ENCODE measurements at regions not wholly inside any gene's neighbourhood (a gene's known extent, or its start where the extent isn't known, plus 50 kb on each side); places are given as distances from the start of the nearest gene placed in this dataset.
"Not testable (repeated sequence)": the region's sequence is repeated elsewhere in the genome, so short reads cannot be mapped to it uniquely, and the experiment has no call there.

DNA sequence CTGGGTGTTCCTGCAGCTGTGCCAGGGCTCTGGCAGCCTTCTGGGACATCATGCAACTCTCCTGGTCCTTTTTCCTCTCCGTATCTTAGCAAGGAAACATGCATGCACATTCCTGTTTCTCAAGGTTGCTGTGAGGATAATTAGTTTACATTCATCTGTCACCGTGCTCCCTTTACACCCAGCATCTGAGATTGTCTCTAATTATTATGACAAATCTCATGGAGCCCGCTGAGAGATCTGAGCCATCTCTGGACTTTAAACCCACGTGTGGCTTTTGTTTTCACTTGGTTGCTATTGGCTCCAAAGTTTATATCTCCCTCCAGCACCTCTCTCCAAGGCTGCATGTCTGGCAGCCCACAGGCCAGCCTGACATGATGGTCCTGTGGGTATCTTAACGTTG, 167.6 kb downstream of the UNC5CL start:
- intact Hi-C loops (cut with micrococcal nuclease): no loop called here
- no peak overlapping the region for H3K4me3 ChIP-seq
- DNase-seq: no peak
- H3K4me1 ChIP-seq: no peaks in the 10 kb centered on the region
- H3K27me3 ChIP-seq (ENCODE audit: low read depth): no peaks in the 10 kb centered on the region
- H3K9me3 ChIP-seq (replicated peaks): no peaks in the 10 kb centered on the region
- H3K27ac ChIP-seq (replicated peaks): no peak overlapping the region
- TF ChIP-seq, protein P1, sequence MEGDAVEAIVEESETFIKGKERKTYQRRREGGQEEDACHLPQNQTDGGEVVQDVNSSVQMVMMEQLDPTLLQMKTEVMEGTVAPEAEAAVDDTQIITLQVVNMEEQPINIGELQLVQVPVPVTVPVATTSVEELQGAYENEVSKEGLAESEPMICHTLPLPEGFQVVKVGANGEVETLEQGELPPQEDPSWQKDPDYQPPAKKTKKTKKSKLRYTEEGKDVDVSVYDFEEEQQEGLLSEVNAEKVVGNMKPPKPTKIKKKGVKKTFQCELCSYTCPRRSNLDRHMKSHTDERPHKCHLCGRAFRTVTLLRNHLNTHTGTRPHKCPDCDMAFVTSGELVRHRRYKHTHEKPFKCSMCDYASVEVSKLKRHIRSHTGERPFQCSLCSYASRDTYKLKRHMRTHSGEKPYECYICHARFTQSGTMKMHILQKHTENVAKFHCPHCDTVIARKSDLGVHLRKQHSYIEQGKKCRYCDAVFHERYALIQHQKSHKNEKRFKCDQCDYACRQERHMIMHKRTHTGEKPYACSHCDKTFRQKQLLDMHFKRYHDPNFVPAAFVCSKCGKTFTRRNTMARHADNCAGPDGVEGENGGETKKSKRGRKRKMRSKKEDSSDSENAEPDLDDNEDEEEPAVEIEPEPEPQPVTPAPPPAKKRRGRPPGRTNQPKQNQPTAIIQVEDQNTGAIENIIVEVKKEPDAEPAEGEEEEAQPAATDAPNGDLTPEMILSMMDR (IDR thresholded peaks at IDR 0.05; ENCODE audit: borderline replicate concordance): no peak
- no peaks in the 10 kb centered on the region for H3K36me3 ChIP-seq

DNA sequence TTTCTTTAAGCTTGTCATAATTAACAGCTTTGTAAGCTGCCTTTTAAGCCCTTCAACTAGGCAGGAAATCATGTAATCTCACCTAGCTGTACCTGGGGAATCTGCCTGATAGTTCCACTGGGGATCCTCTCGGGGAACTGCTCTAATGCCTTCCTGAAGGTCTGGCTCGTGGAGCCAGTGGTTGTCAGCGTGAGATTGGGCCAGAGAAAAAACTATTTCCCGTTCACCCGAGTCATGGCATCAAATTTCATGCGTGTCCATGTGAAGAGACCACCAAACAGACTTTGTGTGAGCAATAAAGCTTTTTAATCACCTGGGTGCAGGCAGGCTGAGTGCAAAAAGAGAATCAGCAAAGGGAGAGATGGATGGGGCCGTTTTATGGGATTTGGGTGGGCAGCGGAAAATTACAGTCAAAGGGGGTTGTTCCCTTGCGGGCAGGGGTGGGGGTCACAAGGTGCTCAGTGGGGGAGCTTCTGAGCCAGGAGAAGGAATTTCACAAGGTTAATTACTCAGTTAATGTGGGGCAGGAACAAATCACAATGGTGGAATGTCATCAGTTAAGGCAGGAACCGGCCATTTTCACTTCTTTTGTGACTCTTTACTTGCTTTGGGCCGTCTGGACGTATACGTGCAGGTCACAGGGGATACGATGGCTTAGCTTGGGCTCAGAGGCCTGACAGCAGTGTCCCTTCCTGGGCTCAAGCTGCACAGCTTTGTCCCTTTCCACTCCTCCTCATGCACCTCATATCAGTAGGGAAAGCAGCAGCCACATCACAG, 170.7 kb downstream of the UNC5CL start:
- H3K4me3 ChIP-seq; H3K27me3 ChIP-seq (ENCODE audit: low read depth); DNase-seq; H3K4me1 ChIP-seq; intact Hi-C loops (cut with micrococcal nuclease); H3K36me3 ChIP-seq; H3K27ac ChIP-seq (replicated peaks); H3K9me3 ChIP-seq (replicated peaks): not testable (repeated sequence)

DNA sequence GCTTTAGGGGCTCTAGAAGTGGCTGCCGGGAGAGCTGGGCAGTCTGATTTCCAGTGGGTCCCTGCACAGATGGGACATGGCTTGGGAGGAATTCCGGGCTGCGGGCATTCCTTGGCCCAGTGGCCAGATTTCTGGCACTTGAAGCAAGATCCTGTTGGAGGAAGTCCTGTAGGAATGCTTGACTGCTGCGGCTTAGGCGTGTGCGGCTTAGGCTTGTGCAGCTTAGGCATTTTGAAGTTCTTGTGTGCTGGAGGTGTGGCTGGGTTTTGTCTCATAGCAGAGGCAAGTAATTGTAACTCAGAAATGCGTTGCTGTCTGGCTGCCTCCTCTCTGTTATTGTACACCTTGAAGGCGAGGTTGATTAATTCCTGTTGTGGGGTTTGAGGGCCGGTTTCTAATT, 171.5 kb downstream of the UNC5CL start:
- intact Hi-C loops (cut with micrococcal nuclease); H3K4me3 ChIP-seq; H3K27me3 ChIP-seq (ENCODE audit: low read depth); H3K27ac ChIP-seq (replicated peaks); DNase-seq; H3K36me3 ChIP-seq; H3K4me1 ChIP-seq; H3K9me3 ChIP-seq (replicated peaks): not testable (repeated sequence)

DNA sequence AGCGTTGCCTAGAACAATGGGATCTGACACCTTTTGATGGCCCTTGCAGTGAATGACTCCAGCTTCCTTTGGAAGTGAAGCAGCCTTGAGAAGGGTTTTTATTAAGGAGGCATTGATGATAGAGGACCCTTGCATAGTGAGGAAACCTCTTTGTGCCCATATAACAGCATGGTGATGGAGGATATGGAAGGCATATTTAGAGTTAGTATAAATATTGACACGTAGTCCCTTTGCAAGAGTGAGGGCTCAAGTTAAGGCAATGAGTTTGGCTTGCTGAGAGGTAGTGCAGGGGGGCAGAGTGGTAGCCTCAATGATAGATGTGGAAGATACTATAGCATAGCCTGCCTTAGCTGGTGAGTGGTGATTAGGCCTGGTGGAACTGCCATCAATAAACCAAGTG, 173.8 kb downstream of the UNC5CL start:
- H3K4me1 ChIP-seq; H3K4me3 ChIP-seq; H3K27ac ChIP-seq (replicated peaks); intact Hi-C loops (cut with micrococcal nuclease); H3K36me3 ChIP-seq; H3K27me3 ChIP-seq (ENCODE audit: low read depth); H3K9me3 ChIP-seq (replicated peaks); DNase-seq: not testable (repeated sequence)

DNA sequence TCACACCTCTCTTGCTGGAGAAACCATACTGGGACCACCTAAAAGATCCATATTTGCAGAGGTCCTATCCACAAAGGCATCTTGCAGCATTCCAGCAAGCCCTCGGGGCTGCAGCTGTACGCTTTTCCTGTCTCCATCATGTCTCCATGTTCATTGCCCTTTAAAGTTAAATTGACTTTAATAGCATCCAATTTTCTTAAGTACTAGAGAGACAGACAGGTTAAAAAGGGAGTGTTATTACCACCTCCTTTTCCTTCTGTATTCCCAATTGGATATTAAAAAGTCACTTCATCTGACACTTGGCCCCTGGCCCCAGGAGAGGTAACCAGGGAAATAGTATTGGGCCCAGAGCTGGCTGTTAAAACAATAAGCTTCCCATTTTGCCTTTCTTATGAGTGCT, 178.6 kb downstream of the UNC5CL start:
- TF ChIP-seq, protein P1 (IDR thresholded peaks at IDR 0.05; ENCODE audit: borderline replicate concordance): no peak
- Histone ChIP-seq H3K27ac (replicated peaks) (no peak overlapping the region), H3K4me3 (no peak overlapping the region), H3K27me3 (ENCODE audit: low read depth) (no peaks in the 10 kb centered on the region), H3K9me3 (replicated peaks) (no peaks in the 10 kb centered on the region), H3K36me3 (no peaks in the 10 kb centered on the region), H3K4me1 (no peaks in the 10 kb centered on the region)
- intact Hi-C loops (cut with micrococcal nuclease): no loop called here
- DNase-seq: no peak

DNA sequence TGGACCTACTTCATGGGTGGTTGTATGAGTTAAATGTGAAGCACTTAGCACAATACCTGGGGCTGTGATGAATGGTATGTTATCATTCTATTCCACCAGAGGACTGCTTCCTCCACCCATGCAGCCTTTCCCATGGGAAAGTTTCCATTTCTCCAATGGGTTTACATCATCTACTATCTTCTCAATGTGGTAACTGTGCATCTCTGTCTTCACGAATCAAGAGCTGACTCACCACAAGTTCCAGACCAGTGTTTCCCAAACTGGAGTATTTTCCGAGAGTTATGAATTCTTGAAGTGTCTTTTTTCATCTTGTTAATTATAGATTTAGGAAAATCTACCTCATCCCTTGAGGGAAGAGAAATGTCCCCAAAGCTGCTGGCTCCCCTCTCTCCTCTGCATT, 182.8 kb downstream of the UNC5CL start:
- H3K27me3 ChIP-seq (ENCODE audit: low read depth): peaks cover 19% of the 10 kb centered on the region
- no peak overlapping the region for H3K4me3 ChIP-seq
- H3K9me3 ChIP-seq (replicated peaks): no peaks in the 10 kb centered on the region
- H3K36me3 ChIP-seq: no peaks in the 10 kb centered on the region
- H3K27ac ChIP-seq (replicated peaks): no peak overlapping the region
- intact Hi-C loops (cut with micrococcal nuclease): no loop called here
- no peaks in the 10 kb centered on the region for H3K4me1 ChIP-seq
- no peak for DNase-seq
- TF ChIP-seq, protein P1 (IDR thresholded peaks at IDR 0.05; ENCODE audit: borderline replicate concordance): no peak

DNA sequence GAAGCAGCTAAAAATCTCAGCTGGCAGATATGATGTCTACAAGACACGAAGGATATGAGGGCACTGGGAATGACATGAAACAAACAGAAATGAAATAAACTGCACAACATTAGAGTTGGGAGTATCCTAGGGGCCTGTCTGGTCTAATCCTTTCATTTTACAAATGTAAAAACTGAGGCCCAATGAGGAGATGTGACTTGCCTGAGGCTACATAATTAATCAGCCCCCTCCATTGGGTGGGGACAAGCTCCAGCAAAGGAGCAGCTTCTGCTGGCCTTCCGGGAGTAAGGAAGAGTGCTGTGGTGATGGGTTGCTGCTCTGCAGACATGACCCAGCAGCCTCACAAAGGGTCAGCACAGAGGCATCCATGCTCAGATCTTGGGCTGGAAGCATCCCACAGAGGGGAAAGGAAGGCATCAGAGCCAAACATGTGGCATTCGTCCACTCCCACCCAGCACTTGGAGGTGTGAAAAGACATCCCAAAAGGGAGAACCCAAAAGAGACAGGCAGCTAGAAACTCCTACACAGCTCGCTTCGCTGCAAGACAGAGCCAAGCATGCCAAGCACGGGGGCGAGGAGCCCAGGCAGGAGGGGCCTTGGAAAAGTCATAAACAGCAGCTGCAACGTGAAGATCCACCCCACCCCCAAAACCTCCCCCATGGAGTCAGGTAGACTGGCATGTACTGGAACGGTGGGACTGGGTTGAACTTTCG, 183.7 kb downstream of the UNC5CL start:
- TF ChIP-seq, protein P1 (IDR thresholded peaks at IDR 0.05; ENCODE audit: borderline replicate concordance): no peak
- Histone ChIP-seq H3K27me3 (ENCODE audit: low read depth) (peaks cover 23% of the 10 kb centered on the region), H3K36me3 (no peaks in the 10 kb centered on the region), H3K4me3 (no peak overlapping the region), H3K4me1 (no peaks in the 10 kb centered on the region), H3K9me3 (replicated peaks) (no peaks in the 10 kb centered on the region), H3K27ac (replicated peaks) (no peak overlapping the region)
- intact Hi-C loops (cut with micrococcal nuclease): no loop called here
- DNase-seq: no peak

Measured in left ventricle myocardium inferior (tissue), 1 donor.